ENCODE measurements at regions not wholly inside any gene's neighbourhood (a gene's known extent, or its start where the extent isn't known, plus 50 kb on each side); places are given as distances from the start of the nearest gene placed in this dataset.

DNA sequence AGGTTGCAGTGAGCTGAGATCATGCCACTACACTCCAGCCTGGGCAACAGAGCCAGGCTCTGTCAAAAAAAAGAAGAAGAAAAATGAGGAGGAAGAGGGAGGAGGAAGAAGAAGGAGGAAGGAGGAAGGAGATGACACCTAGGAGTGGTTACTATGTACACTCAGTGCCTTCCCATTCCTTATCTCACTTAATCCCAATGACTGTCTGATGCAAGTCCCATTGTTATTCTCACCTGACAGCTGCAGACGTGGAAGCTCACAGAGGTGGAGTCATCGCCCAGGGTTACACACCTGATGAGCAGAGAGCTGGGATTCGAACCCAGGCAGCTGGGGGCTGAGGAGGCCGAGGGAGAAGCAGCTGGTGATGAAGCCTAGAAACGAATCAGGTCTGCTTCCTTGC lies 258.8 kb downstream of the SNX10 start:
- no peaks in the 10 kb centered on the region for H3K9me3 ChIP-seq
- H3K27me3 ChIP-seq: no peaks in the 10 kb centered on the region
- no peak for DNase-seq (ENCODE audit: low spot score in 2 of 2)
- H3K36me3 ChIP-seq: no peaks in the 10 kb centered on the region
- intact Hi-C loops (cut with DNase I): no loop called here
- TF ChIP-seq, protein P1, sequence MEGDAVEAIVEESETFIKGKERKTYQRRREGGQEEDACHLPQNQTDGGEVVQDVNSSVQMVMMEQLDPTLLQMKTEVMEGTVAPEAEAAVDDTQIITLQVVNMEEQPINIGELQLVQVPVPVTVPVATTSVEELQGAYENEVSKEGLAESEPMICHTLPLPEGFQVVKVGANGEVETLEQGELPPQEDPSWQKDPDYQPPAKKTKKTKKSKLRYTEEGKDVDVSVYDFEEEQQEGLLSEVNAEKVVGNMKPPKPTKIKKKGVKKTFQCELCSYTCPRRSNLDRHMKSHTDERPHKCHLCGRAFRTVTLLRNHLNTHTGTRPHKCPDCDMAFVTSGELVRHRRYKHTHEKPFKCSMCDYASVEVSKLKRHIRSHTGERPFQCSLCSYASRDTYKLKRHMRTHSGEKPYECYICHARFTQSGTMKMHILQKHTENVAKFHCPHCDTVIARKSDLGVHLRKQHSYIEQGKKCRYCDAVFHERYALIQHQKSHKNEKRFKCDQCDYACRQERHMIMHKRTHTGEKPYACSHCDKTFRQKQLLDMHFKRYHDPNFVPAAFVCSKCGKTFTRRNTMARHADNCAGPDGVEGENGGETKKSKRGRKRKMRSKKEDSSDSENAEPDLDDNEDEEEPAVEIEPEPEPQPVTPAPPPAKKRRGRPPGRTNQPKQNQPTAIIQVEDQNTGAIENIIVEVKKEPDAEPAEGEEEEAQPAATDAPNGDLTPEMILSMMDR (IDR thresholded peaks at IDR 0.05): no peak
- H3K27ac ChIP-seq: no peak overlapping the region
- no peak overlapping the region for H3K4me3 ChIP-seq
- no peaks in the 10 kb centered on the region for H3K4me1 ChIP-seq

- intact Hi-C loops (cut with DNase I): no loop called here
- DNase-seq (ENCODE audit: low spot score in 2 of 2): no peak
- TF ChIP-seq, protein P1 (IDR thresholded peaks at IDR 0.05): no peak
- Histone ChIP-seq H3K4me1 (no peaks in the 10 kb centered on the region), H3K9me3 (no peaks in the 10 kb centered on the region), H3K36me3 (no peaks in the 10 kb centered on the region), H3K27ac (no peak overlapping the region), H3K27me3 (no peaks in the 10 kb centered on the region), H3K4me3 (no peak overlapping the region)
Measured at GRCh38 chr7:26551740-26552139, 260.1 kb downstream of the SNX10 start.

GRCh38 chr7:26553128-26553527 lies 261.5 kb downstream of the SNX10 start:
- Histone ChIP-seq H3K27ac (no peak overlapping the region), H3K27me3 (no peaks in the 10 kb centered on the region), H3K4me1 (no peaks in the 10 kb centered on the region), H3K9me3 (no peaks in the 10 kb centered on the region), H3K4me3 (no peak overlapping the region), H3K36me3 (no peaks in the 10 kb centered on the region)
- TF ChIP-seq, protein P1 (IDR thresholded peaks at IDR 0.05): no peak
- no peak for DNase-seq (ENCODE audit: low spot score in 2 of 2)
- intact Hi-C loops (cut with DNase I): no loop called here

DNA sequence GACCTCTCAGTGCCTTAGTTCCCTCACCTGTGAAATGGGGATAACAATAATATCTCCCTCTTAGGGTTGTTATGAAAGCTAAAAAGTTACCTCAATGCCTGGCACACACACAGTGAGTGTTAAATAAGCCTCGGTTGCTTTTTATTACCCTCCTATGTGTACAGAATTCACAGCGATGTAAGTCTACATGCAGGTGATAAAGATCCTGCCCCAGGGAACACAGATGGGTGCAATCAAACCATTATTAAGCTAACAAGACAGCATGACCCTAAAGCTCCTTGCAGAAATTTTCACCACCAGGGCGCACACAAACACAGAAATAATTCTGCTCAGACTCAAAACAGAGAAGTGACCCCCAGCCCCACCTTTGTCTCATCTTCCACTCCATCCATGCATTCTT lies 261.9 kb downstream of the SNX10 start:
- DNase-seq (ENCODE audit: low spot score in 2 of 2): no peak
- Histone ChIP-seq H3K27me3 (no peaks in the 10 kb centered on the region), H3K4me3 (no peak overlapping the region), H3K4me1 (no peaks in the 10 kb centered on the region), H3K27ac (no peak overlapping the region), H3K36me3 (no peaks in the 10 kb centered on the region), H3K9me3 (no peaks in the 10 kb centered on the region)
- TF ChIP-seq, protein P1 (IDR thresholded peaks at IDR 0.05): no peak
- intact Hi-C loops (cut with DNase I): no loop called here

GRCh38 chr7:26554952-26555351 lies 263.3 kb downstream of the SNX10 start:
- Histone ChIP-seq H3K36me3 (no peaks in the 10 kb centered on the region), H3K27ac (no peak overlapping the region), H3K9me3 (no peaks in the 10 kb centered on the region), H3K4me1 (no peaks in the 10 kb centered on the region), H3K4me3 (no peak overlapping the region), H3K27me3 (no peaks in the 10 kb centered on the region)
- TF ChIP-seq, protein P1 (IDR thresholded peaks at IDR 0.05): no peak
- DNase-seq (ENCODE audit: low spot score in 2 of 2): no peak
- intact Hi-C loops (cut with DNase I): no loop called here
